HUES6 (cell line): ENCODE measurements at regions not wholly inside any gene's neighbourhood (a gene's known extent, or its start where the extent isn't known, plus 50 kb on each side); places are given as distances from the start of the nearest gene placed in this dataset.

ENCODE experiments used
- H3K27ac ChIP-seq: 2 replicates; pipeline ENCODE4 v1.7.0; 2013; ENCODE audit warnings: low read depth, mild to moderate bottlenecking, low read length, inconsistent platforms
- H3K27me3 ChIP-seq: 2 replicates; pipeline ENCODE4 v1.6.1; 2013; ENCODE audit warnings: low read length; ENCODE audit not compliant: control insufficient read depth, insufficient read depth
- H3K36me3 ChIP-seq: 2 replicates; pipeline ENCODE4 v1.6.1; 2013; ENCODE audit warnings: low read length; ENCODE audit not compliant: control insufficient read depth, insufficient read depth
- H3K4me1 ChIP-seq: 2 replicates; pipeline ENCODE4 v1.6.1; 2013; ENCODE audit warnings: low read length; ENCODE audit not compliant: control insufficient read depth, insufficient read depth
- H3K4me3 ChIP-seq: 2 replicates; pipeline ENCODE4 v1.5.1; 2013; ENCODE audit warnings: low read depth, low read length
- H3K9ac ChIP-seq: one replicate; pipeline ENCODE4 v1.6.1; 2013; ENCODE audit warnings: mild to moderate bottlenecking, low read length
- H3K9me3 ChIP-seq: 2 replicates; pipeline ENCODE4 v1.6.1; 2013; ENCODE audit warnings: low read depth, low read length; ENCODE audit not compliant: control insufficient read depth, insufficient read depth

GRCh38 chr14:104294628-104294982, 156.2 kb downstream of the KIF26A start:
- Histone ChIP-seq H3K9ac (no peak overlapping the region), H3K27me3 (no peaks in the 10 kb centered on the region), H3K4me1 (peaks cover 33% of the 10 kb centered on the region), H3K36me3 (no peaks in the 10 kb centered on the region), H3K4me3 (no peak overlapping the region), H3K9me3 (no peaks in the 10 kb centered on the region), H3K27ac (no peak overlapping the region)

DNA sequence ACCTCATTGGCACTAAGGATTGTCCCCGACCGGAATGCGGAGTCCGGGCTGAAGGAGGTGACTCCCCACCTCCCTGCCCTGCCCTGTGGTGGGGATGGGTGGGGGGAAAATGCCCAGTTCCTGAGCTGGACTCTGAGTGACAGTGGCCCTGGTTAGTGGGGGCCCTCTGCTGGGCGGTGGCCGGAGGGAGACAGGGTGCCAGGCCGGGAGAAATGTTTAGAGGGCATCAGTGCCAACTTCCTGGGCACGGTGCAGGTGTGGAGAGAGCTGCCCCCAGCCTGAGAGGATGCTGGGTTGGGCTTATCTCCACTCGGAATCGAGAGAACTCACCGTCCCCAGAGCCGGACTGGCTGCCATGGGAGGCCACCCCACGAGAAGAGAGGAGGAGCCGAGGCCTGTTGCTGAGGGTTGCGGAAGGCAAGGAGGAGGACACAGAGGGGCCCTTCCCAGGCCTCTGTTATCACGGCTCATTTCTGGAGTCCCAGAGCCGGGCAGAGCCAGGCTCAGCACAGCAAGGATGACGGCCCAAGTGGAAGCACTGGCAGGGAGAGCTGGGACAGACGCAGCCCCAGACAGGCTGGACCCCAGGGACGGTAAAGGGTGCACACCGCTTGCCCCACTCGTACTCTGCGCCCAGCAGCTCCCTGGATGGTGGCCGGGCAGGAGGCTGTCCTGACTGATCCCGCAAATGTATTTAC, 156.7 kb downstream of the KIF26A start:
- Histone ChIP-seq H3K27ac (no peak overlapping the region), H3K9me3 (no peaks in the 10 kb centered on the region), H3K4me3 (no peak overlapping the region), H3K4me1 (peaks cover 33% of the 10 kb centered on the region), H3K9ac (no peak overlapping the region), H3K36me3 (no peaks in the 10 kb centered on the region), H3K27me3 (no peaks in the 10 kb centered on the region)

GRCh38 chr14:104295681-104296387, 157.4 kb downstream of the KIF26A start:
- Histone ChIP-seq H3K27me3 (no peaks in the 10 kb centered on the region), H3K9ac (no peak overlapping the region), H3K27ac (no peak overlapping the region), H3K9me3 (no peaks in the 10 kb centered on the region; the same call in 1 of the 2 replicates), H3K4me1 (peaks cover 28% of the 10 kb centered on the region), H3K36me3 (no peaks in the 10 kb centered on the region), H3K4me3 (no peak overlapping the region)

GRCh38 chr14:104296388-104297312, 158.3 kb downstream of the KIF26A start:
- Histone ChIP-seq H3K27me3 (no peaks in the 10 kb centered on the region), H3K36me3 (no peaks in the 10 kb centered on the region), H3K4me1 (peaks cover 19% of the 10 kb centered on the region), H3K9ac (no peak overlapping the region), H3K27ac (no peak overlapping the region), H3K4me3 (no peak overlapping the region), H3K9me3 (no peaks in the 10 kb centered on the region; the same call in 1 of the 2 replicates)

DNA sequence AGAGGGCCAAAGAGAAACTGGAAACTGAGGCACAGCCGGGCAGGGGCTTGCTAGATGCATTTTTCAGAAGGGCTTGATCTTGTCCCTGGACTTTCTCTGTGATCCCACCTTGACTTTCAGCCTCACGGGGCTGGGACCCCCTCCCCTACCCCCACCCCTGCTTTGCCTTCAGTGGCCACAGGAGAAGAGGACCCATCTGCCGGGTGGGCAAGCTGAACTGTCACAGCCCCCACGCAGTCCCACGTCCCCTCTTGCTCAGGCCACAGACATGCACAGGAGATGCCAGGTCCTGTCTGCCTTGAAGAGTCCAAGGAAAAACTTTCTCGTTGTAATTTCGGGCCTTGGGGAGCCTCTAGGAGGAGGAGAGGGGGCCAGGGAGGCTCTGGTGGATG, 158.9 kb downstream of the KIF26A start:
- no peak overlapping the region for H3K4me3 ChIP-seq
- no peak overlapping the region for H3K9ac ChIP-seq
- peaks cover 16% of the 10 kb centered on the region; the same call in 1 of the 2 replicates for H3K4me1 ChIP-seq
- H3K9me3 ChIP-seq = no peaks in the 10 kb centered on the region; the same call in 1 of the 2 replicates
- no peak overlapping the region for H3K27ac ChIP-seq
- no peaks in the 10 kb centered on the region for H3K27me3 ChIP-seq
- no peaks in the 10 kb centered on the region for H3K36me3 ChIP-seq

GRCh38 chr14:104297721-104298401, 159.5 kb downstream of the KIF26A start:
- no peaks in the 10 kb centered on the region for H3K27me3 ChIP-seq
- H3K36me3 ChIP-seq = no peaks in the 10 kb centered on the region
- H3K4me3 ChIP-seq = no peak overlapping the region
- H3K27ac ChIP-seq = no peak overlapping the region
- H3K4me1 ChIP-seq = peaks cover 12% of the 10 kb centered on the region; the same call in 1 of the 2 replicates
- H3K9me3 ChIP-seq = no peaks in the 10 kb centered on the region; the same call in 1 of the 2 replicates
- no peak overlapping the region for H3K9ac ChIP-seq

GRCh38 chr14:104298458-104298857, 160.1 kb downstream of the KIF26A start:
- Histone ChIP-seq H3K4me3 (no peak overlapping the region), H3K36me3 (no peaks in the 10 kb centered on the region), H3K9me3 (no peaks in the 10 kb centered on the region; the same call in 1 of the 2 replicates), H3K9ac (no peak overlapping the region), H3K27ac (no peak overlapping the region), H3K27me3 (no peaks in the 10 kb centered on the region), H3K4me1 (peaks cover 10% of the 10 kb centered on the region; the same call in 1 of the 2 replicates)

DNA sequence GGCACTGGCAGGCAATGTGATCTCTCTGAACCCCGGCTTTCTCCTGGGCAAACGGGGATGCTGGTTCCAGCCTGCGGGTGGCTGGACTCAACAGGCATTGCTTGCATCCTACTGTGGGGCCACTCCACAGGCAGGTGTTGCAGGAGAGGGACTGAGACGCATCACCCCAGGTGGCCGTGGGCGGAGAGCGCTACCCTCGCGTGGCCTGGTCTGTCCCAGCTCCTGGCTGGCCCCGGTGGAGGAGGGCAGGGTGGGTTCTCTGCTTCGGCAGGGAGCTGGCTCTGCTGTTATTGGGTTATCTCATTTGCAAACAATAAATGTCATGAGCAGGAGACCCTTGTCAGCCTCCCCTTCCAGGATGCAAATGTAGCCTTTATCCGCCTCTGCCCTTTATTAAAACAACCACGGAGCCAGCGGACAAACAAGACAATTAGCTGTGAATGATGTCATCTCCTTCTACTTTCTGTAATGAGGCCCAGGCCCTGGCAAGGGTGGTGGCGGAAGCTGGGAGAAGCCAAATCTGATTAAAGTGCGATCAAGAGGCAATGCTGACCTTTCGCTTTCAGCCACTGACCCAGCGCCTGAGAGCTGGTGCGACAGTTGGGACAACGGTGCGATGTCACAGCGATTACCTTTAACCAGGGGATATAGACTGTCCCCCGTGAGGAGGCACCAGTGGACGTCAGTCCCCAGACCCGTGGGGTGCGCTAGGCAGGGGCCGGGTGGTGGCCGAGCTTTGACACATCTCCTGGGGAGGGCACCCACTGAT, 161.8 kb downstream of the KIF26A start:
- no peaks in the 10 kb centered on the region; the same call in 1 of the 2 replicates for H3K4me1 ChIP-seq
- H3K4me3 ChIP-seq = no peak overlapping the region
- no peaks in the 10 kb centered on the region; the same call in 1 of the 2 replicates for H3K9me3 ChIP-seq
- H3K9ac ChIP-seq = no peak overlapping the region
- no peaks in the 10 kb centered on the region for H3K27me3 ChIP-seq
- no peak overlapping the region for H3K27ac ChIP-seq
- H3K36me3 ChIP-seq = no peaks in the 10 kb centered on the region

GRCh38 chr14:104301731-104302460, 163.5 kb downstream of the KIF26A start:
- Histone ChIP-seq H3K4me3 (no peak overlapping the region), H3K9me3 (no peaks in the 10 kb centered on the region; the same call in 1 of the 2 replicates), H3K36me3 (no peaks in the 10 kb centered on the region), H3K27me3 (no peaks in the 10 kb centered on the region), H3K4me1 (peaks cover 5% of the 10 kb centered on the region; the same call in 1 of the 2 replicates), H3K9ac (no peak overlapping the region), H3K27ac (no peak overlapping the region)
